Adrenal gland (tissue), 9 donors: ENCODE measurements at regions not wholly inside any gene's neighbourhood (a gene's known extent, or its start where the extent isn't known, plus 50 kb on each side); places are given as distances from the start of the nearest gene placed in this dataset.

ENCODE experiments used
- DNase-seq, 7 donors: peaks; one replicate each; pipeline ENCODE4 v3.0.0-alpha.2; 2019 to 2020
- H3K27ac ChIP-seq, 5 donors: fragments of 200-600 bp; sonication (generic) in 4 of 5; 1 replicate in 3 of 5; 2 replicates in 2 of 5; pipeline versions ENCODE4 v1.5.1 to v1.8.0; 2016 to 2020; ENCODE audit warnings: mild to moderate bottlenecking in 1 of 5
- H3K27me3 ChIP-seq: fragments of 200-600 bp; 2 replicates; pipeline ENCODE4 v1.8.0; 2021
- H3K36me3 ChIP-seq, 2 donors: fragments of 200-600 bp; replicated peaks in 1 of 2; 1 replicate in 1 of 2; 2 replicates in 1 of 2; pipeline versions ENCODE4 v1.5.1 to v1.8.0; 2018 to 2022
- H3K4me1 ChIP-seq, 2 donors: fragments of 200-600 bp; replicated peaks in 1 of 2; 1 replicate in 1 of 2; 2 replicates in 1 of 2; pipeline versions ENCODE4 v1.5.1 to v1.8.0; 2018 to 2021
- H3K4me3 ChIP-seq, 4 donors: fragments of 200-600 bp; sonication (generic) in 3 of 4; one replicate each; pipeline ENCODE4 v1.5.1; 2016 to 2018
- H3K9me3 ChIP-seq, 3 donors: fragments of 200-600 bp; sonication (generic) in 1 of 3; replicated peaks in 1 of 3; 1 replicate in 2 of 3; 2 replicates in 1 of 3; pipeline versions ENCODE4 v1.5.1 to v1.8.0; 2016 to 2021
- CTCF ChIP-seq, 6 experiments: fragments of 450-650 bp in 4 of 6; fragments of 200-600 bp in 2 of 6; sonication (generic) in 1 of 6; IDR thresholded peaks; 1 replicate in 5 of 6; 2 replicates in 1 of 6; pipeline versions ENCODE4 v1.5.1 to v1.8.0; 2016 to 2021; ENCODE audit warnings: antibody characterized with exemption in 6 of 6, mild to moderate bottlenecking in 2 of 6, moderate library complexity in 1 of 6
- POLR2A ChIP-seq, 2 donors: fragments of 450-650 bp; IDR thresholded peaks; one replicate each; pipeline ENCODE4 v1.6.1; 2017; ENCODE audit warnings: antibody characterized with exemption in 2 of 2, mild to moderate bottlenecking in 2 of 2, moderate library complexity in 1 of 2
- WGBS, 4 donors: extraction: QIAGEN DNeasy Blood & Tissue Kit in 2 of 4; methylation state at CpG; one replicate each; pipeline versions ENCODE4 v1.1.5 to v1.1.7; 2013 to 2017; 5-methylcytosine and 5-hydroxymethylcytosine counted together
- intact Hi-C, 2 donors: fragments of 100-400 bp; cut with DNase I; formaldehyde crosslinking; loops; one replicate each; pipeline versions ENCODE4 v1.14.1 to v1.15.0; 2022 to 2023
- donor health status: healthy with polysubstance abuse.
- donor health status: Bipolar disorder and iron deficiency.
- donor health status: DM: yes; HTN: yes; CAD: no.
- donor health status: DM: no; HTN: no; CAD: no.
- donor health status: DM: no; HTN: no; CAD: no.

GRCh38 chr2:43003702-43004101 lies 211.3 kb upstream of the HAAO start:
- Histone ChIP-seq H3K36me3 (no peaks in the 10 kb centered on the region), H3K9me3 (no peaks in the 10 kb centered on the region), H3K27ac (no peak overlapping the region), H3K27me3 (no peaks in the 10 kb centered on the region), H3K4me3 (no peak overlapping the region), H3K4me1 (no peaks in the 10 kb centered on the region)
- 95 to 100% (median 100%) methylated on average over 2 of the region's 2 CpGs for WGBS, 4 donors
- peak in 1 of 7 donors; percentile 21 for DNase-seq
- no peak for TF ChIP-seq POLR2A (IDR thresholded peaks at IDR 0.05)
- TF ChIP-seq CTCF (IDR thresholded peaks at IDR 0.05), result no peak
- intact Hi-C loops, result no loop called here

GRCh38 chr2:43001787-43002468 lies 209.5 kb upstream of the HAAO start:
- DNase-seq, result peak in 2 of 7 donors; percentile 9 to 27
- Histone ChIP-seq H3K4me3 (no peak overlapping the region), H3K27me3 (no peaks in the 10 kb centered on the region), H3K9me3 (no peaks in the 10 kb centered on the region), H3K4me1 (no peaks in the 10 kb centered on the region), H3K27ac (no peak overlapping the region), H3K36me3 (no peaks in the 10 kb centered on the region)
- no peak for TF ChIP-seq CTCF (IDR thresholded peaks at IDR 0.05)
- no peak for TF ChIP-seq POLR2A (IDR thresholded peaks at IDR 0.05)
- intact Hi-C loops, result no loop called here
- WGBS, 4 donors, result 92 to 98% (median 94%) methylated on average over 5 of the region's 5 CpGs

- 92 to 99% (median 93%) methylated on average over 4 of the region's 4 CpGs for WGBS, 4 donors
- Histone ChIP-seq H3K27ac (no peak overlapping the region), H3K9me3 (no peaks in the 10 kb centered on the region), H3K4me3 (no peak overlapping the region), H3K27me3 (no peaks in the 10 kb centered on the region), H3K4me1 (no peaks in the 10 kb centered on the region), H3K36me3 (no peaks in the 10 kb centered on the region)
- TF ChIP-seq POLR2A (IDR thresholded peaks at IDR 0.05), result no peak
- no peak for TF ChIP-seq CTCF (IDR thresholded peaks at IDR 0.05)
- intact Hi-C loops, result no loop called here
- DNase-seq, result peak in 2 of 7 donors; percentile 9 to 33
Measured at GRCh38 chr2:43001055-43001378, 208.6 kb upstream of the HAAO start.

- intact Hi-C loops, result no loop called here
- Histone ChIP-seq H3K4me3 (no peak overlapping the region), H3K4me1 (no peaks in the 10 kb centered on the region), H3K36me3 (no peaks in the 10 kb centered on the region), H3K27ac (no peak overlapping the region), H3K9me3 (no peaks in the 10 kb centered on the region), H3K27me3 (no peaks in the 10 kb centered on the region)
- DNase-seq, result peak in 2 of 7 donors; percentile 17 to 46
- no peak for TF ChIP-seq POLR2A (IDR thresholded peaks at IDR 0.05)
- no peak for TF ChIP-seq CTCF (IDR thresholded peaks at IDR 0.05)
- WGBS, 4 donors, result 79 to 88% (median 83%) methylated on average over 11 to 24 of the region's 25 CpGs
Measured at GRCh38 chr2:43000242-43001054, 208.1 kb upstream of the HAAO start.
